GM18868 (cell line): ENCODE measurements at regions not wholly inside any gene's neighbourhood (a gene's known extent, or its start where the extent isn't known, plus 50 kb on each side); places are given as distances from the start of the nearest gene placed in this dataset.
A peak's percentile ranks its signal among the peaks of the same experiment; 100 is the strongest.
"Not testable (repeated sequence)": the region's sequence is repeated elsewhere in the genome, so short reads cannot be mapped to it uniquely, and the experiment has no call there.

ENCODE experiments used
- ATAC-seq: cut with Tn5 transposase; IDR thresholded peaks from one replicate; pipeline ENCODE4 v1.9.1; 2021; ENCODE audit warnings: mild to moderate bottlenecking, moderate library complexity; ENCODE audit not compliant: unreplicated experiment

DNA sequence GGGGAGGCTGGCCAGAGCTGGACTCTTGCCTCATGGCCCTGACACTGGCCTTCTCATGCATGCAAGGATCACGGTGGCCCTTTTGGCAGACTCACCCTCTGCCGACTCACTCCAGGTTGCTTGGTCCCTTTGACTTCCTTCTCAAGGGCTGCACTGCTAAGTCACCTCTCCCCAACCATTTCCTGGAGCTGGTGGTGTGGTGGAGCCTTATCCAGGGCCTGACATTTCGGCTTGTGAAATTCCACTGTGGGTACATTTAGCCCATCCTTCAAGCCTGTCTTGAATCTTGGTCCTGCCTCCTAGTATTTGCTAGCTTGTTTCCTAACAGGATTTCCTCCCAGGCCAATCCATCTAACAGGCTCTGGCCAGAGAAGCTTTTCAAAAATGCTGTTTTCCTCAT lies 52.6 kb upstream of the JUN start:
- no peak for ATAC-seq

DNA sequence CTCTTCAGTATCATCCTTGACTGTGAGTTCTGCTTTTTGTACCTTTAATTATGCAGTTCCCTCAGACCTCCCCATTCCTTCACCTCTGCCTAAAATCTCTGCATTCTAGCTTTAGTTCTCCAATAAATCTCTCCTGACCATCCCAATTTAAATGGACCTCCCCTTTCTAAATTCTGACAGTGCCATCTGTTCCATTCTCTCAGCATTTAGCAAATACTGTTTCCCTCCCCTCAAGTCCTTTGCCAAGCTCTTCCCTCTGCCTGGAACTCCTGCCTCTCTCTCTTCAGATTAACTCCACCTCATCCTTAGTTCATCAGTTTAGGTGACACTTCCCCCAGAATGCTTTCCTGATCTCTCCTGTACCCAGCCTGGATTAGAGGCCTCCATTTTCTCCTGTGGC lies 54.0 kb upstream of the JUN start:
- no peak for ATAC-seq

DNA sequence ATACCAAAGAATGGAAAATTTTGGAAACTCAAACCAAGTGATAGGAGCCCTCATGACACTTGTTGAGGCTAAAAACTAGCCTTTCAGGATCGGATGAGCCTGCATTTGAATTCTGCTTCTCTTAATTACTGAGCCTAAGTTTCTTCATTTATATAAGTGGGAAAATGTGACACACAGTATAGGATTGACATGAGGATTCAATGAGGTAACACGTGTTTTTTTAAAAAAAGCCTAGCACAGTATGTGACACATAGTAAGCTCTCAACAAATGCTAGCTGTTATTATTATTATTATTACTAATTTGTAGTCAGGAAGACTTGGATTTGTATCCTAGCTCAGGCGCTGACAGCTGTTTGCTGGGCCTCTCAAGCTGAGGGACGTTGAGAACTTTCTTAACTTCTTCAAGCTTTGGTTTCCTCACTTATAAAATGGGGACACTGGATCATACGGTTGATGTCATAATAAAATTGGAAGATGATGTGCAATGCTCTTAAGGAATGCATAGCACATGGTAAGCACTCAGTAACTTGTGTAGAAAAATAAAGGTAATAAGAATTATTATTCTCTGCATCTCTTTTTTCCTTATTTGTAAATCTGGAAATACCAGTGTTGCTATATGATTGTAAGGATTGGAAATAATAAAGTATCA lies 55.4 kb upstream of the JUN start:
- ATAC-seq = no peak

DNA sequence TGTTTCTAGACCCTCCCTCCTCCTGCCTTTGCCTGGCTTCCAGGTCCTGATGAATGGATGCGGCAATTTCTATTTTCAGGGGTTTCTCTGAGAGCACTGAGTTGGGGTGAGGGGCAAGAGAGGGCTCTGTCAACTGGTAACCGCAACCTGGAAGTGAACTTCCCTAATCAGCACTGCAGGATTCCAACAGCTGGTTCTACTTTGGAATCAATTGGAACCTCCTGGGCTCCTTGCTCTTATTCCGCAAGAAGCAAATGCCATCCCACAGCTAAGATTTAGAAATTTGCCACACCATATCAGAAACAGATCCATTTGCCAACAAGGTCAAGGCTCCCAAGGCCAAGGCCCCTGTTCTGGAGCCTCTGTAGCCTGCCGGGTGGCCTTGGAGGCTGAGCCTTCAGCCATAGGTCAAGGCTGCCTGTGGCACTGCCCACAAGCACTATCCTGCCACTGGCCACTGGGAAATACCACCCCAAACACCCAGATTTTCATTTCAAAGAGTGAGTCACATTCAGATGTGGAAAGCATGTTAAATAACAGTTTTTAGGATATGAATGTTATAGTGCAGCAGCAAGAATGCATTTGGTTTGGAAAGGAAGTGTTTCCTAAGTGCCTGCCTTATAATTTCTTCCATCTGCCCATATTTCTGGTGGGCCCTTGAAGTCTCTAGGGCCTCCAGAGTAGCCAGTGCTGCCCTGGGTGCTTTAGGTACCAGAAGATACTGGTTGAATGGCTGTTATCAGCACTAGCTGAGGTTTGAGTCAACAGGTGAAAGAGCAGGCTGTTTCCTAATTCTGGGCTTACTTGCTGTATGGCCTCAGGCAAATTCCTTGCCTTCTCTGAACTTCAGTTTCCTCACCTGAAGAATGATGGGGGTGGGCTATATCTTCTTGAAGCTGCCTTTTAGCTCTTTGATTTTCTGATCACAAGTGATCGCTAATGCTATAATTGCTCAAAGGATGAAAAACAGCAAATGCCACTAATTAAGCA lies 56.3 kb upstream of the JUN start:
- no peak for ATAC-seq

DNA sequence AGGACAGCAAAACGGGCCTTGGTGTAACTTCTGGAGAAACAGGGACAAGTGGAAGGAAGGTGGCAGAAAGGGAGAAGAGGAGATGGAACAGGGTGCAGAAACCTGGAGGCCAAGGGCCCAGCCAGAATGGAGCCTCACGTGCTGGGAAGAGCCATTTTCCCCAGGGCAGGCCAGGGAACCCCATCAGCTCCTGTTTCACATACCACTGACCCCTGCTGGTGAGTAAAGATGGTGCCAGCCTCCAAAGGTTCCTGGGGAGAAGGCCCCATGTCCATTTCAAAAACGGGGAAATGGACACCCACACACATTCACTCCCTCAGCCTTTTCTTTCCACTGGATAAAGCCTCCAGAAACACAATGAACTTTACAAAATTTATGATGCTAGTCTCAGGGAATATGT lies 57.6 kb upstream of the JUN start:
- ATAC-seq = no peak

DNA sequence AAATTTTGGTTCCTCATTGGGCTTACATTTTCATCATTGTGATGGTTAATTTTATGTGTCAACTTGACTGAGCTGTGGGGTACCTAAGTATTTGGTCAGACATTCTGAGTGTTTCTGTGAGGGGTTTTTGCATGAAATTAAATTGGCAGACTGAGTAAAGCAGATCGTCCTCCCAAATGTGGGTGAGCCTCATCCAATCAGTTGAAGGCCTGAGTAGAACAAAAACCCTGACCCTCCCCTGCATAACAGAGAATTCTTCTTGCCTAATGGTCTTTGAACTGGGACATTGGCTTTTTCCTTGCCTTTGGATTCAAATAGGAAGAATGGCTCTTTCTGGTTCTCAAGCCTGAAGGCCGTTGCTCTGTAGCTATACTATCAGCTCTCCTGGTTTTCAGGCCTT lies 59.1 kb upstream of the JUN start:
- no peak for ATAC-seq

DNA sequence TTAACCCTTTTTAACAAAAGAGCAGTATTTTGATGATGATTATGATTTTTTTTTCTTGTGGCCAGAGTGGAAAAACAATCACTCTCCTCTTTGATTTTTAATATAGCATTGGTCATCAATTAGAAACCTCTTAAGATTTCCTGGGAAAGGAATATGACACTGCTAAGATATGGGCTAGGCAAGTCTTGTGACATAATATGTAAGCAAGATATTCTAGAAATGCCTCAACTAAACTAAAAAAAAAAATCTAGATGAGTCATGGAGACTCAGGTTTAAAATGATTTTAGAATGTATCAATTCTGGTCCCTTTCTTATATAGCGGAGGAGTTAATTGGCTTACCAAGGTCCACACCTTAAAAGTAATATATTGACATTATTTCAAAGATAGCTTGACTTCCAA lies 60.3 kb upstream of the JUN start:
- ATAC-seq = no peak

DNA sequence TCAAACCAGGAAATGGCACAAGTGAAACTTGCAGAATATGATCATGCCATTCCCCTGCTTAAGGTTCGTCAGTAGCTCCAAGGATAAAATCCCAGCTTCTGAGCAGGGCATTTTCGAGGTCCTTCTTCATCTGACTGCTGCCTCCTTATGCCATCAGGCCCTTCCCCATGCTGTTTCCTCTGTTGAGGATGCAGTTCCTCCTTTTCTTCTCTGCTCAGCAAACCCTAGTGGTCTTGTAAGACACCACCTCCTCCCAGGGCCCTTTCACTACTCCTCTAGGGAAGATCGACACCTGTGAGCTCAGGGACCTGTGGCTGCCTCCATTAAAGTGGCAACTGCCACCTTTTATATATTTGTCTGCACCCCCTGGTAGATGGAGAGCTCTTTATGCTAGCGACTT lies 62.1 kb upstream of the JUN start:
- no peak for ATAC-seq

DNA sequence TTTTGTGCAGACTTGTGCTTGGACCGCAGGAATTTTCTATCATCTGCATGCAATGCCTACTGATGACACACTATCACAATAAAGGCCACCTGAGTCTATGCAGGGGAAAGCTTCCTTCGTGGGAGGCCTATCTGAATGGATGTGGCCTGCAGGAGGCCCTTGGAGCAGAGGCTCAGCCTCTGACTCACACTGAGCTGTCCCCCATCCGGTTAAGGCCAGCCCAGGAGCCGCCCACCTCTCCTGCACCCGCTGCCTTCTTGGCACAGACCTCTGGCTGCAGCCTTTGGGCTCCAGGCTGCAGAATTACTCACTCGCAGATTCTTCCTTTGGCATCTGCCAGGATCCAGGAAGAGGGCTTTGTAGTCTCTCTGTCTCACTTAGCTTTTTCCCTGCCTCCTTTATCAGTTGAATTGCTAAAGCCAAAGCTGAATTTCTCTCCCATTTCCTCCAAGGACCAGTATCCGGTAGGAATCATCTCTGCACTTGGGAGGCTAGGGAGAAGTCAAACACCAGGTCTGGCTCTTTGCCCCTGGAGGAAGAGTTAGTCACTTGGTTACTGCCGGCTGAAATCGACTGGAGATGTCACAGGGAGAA lies 65.1 kb upstream of the JUN start:
- ATAC-seq = no peak

DNA sequence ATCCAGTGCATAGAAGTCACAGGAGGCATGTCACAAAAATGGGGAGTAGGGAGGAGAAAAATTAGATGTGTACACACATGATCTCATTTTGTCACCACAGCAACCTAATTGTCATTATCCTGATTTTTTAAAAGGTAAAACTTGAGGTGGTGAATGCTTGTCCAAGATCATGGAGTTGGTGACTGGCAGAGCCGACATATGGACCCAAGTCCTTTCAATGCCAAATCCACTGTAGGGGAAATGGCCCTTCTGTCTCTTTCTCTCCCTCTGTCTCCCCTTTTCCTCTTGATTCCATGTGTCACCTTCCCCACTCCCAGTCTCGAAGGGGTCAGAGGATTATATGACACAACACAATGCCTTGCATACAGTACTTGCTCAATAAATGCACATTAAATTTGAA lies 65.7 kb upstream of the JUN start:
- ATAC-seq = no peak

DNA sequence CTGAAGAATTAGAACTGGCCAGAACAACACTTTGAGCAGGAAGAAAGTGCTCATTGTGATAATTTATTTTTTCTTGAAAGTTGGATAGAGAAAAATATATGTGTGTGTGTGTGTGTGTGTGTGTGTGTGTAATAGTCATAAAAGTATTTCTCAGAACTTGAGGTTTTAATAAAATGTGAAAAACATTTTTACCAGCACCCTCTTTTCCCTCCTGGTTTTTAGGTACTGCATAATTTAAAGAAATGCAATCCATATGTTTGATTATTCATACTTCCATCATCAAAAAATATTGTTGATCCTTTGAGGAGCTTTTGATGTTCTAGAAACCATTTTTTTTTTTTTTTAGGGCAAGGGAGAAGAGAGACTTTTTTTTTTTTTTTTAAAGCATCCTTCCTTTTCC lies 66.8 kb upstream of the JUN start:
- no peak for ATAC-seq

DNA sequence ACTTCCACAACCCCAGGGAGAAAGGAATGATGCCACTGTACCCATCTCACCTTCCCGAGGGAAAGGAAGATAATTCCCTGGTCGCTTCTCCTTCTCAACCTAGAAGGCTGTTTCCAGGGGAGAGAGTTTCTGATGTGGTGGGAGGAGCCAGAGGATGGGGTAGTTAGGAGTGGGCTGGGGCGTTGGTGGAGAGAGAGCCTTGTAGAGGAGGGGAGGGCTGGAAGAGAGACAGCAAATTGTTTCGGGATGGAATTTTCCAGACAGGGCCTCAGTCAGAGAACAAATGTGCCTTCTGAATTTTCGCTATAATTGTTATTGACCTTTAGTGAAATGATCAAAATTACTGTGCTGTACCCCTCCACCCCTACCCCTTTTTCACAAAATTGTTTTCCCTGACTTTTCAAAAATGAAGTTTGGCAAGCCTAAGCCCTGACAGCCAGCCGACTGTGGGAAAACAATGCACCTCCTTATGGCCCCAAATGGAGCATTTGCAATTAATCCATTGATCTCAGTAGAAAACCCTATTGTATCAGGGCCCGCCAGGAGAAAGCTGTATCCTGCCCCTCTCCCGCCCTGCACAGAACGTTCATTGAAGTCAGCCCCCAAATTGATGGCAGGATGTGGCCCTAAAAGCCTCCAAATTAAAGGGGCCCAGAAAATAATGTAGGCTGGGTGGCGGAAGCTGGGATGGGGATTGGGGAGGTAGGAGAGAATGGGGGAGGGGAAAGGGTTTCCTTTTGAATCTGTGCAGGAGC lies 69.1 kb upstream of the JUN start:
- no peak for ATAC-seq

DNA sequence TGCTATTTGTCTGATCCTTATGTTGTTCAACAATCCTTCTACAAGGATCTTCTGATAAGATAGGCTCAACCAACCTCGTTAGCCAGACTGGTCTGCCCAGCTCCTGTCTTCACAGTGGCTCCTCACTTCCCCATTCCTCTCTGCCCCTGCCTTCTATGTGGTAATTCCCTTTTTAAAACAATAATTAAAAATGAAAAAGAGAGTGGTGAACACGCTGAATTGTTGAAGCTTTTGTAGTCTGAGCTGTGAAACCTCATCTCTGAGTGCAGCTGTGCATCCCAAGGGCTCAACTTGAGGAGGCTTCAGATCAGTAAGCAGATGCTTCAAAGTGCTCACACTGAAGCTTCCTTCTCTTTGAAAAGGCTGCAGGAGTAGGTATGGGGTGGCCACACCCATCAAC lies 70.7 kb upstream of the JUN start:
- ATAC-seq = peak; percentile 27

DNA sequence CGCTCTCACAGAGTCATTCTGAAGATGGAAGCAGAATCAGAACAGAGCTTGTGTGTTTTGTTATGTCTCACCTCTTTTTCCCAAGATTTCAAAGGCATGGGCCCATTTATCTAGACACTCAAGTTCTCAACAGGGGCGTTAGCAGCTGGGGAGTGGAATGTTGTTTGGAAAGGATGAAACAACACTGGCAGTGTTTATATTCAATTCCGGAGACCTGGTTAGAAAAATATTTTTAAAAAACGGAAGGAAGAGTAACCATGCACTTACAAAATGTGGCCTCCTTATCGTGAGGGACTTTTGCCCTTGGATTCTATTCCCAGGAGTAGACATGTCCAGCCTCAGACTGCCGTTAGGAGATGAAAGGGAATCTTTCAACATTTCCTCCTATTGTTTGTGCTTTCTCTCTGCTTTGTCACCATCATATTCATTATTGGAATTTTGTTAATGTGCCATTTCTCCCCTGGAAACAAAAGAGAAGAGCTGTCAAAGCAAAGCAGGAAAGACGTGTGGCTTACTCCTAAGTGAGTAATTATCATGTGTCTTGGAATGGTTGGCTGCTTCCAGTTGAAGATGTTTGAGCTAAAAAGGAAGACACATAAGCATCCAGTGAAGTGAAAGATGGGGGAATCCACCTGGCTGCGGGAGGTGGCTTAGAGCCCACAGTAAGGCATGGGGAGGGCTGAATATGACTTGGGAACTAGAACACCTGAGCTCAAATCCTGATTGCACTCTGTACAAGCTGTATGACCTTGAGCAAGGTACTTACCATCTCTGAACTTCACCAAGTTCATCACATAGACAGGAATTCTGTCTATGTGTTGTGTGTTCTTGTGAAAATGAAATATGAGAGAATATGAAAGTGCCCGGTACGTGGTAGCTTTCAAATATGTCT lies 71.7 kb upstream of the JUN start:
- no peak for ATAC-seq

DNA sequence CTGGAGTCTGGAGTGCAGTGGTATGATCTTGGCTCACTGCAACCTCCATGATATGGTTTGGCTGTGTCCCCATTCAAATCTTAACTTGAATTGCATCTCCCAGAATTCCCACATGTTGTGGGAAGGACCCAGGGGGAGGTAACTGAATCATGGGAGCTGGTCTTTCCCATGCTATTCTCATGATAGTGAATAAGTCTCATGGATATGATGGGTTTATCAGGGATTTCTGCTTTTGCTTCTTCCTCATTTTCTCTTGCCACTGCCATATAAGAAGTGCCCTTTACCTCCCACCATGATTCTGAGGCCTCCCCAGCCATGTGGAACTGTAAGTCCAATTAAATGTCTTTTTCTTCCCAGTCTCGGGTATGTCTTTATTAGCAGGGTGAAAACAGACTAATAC lies 72.4 kb upstream of the JUN start:
- ATAC-seq = not testable (repeated sequence)

DNA sequence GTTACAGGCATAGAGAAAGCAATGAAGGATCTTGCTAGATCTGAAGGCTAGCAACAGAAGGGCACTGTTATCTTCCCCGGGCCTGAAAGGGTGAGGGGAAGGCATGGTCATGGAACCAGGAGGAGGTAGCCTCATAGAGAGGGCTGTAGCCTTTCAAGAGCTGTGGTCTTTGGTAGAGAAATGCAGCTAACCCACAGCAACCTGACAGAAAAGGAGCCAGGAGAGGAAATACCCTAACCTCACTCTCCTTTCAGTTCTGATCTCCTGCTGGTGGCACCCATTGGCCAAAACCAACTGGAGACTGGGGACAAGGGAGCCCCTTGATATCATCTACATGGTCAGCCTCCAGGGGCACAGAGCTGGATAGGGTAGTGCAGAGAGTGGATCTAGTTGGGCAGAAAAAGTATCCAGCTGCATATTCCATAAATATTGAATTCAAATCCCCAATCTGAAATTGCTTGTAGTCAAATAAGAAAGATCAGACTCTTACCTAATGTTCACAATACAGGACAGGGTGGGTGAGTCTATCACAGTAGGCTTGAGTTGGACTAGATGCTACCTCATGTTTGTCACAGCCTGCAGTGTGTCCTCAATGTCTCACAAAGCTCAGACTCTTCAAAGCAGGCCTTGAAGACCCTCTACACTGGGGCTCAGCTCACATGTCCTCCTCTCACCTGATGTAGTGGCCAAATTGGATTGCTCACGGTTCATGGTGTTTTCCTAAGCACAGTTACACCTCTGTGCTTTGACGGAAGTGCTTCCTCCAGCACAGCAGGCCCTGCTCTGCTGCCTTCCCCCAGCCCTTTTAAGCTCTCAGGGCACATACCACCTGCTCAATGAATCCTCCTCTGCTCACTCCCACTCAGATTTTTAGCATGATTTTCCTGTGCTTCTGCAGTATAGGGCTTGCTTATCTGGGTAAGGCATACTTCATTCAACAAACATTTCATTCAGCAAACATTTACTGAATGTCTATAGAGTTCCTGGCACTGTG lies 74.1 kb upstream of the JUN start:
- peak; percentile 88 for ATAC-seq

DNA sequence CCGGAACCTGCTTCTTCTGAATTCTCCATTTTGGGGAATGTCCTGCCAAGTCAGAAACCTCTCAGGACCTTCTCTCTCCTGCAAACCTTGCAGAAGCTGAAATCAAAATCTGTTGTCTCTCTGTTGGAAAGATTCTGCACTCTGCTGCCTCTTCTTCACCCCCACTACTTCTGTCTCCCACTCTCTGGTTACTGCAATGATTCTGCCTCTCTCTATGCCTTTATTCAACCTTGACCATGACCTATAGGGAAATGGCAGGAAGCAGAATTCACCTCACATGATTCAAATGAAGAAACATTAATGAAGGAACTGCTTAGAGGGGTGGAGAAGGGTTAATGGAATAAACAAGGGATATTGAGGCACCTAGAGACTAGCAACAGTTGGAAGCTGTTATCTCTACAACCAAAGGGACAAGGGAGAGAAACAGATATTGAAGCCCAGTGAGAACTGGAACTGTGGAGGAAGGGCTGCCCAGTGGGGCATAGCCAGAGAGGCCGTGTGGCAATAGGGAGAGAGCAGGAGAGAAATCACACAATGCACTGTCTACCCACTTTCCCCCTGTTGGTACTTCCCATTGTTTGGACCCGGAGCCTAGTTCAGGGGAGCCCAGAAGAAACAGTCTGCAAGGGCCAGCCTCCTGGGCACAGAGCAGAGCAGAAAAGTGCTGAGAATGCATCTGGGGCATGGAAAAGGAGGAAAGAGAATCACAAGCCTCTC lies 76.1 kb upstream of the JUN start:
- no peak for ATAC-seq

DNA sequence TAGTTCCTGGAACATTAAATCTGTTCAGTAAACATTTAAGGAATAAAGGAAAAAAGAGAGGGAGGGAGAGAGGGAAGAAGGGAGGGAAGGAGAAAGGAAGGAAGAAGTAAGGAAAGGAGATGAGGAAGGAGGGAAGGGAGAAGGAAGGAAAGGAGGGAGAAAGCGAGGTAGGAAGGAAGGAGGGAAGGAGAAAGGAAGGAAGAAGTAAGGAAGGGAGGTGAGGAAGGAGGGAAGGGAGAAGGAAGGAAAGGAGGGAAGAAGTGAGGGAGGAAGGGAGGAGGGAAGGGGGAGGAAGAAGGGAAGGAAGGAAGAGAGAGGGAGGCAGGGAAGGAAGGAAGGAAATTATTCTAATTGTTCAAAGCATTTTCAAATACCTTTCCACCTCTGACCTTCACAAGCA lies 77.2 kb upstream of the JUN start:
- ATAC-seq = no peak
